ENCODE measurements at regions not wholly inside any gene's neighbourhood (a gene's known extent, or its start where the extent isn't known, plus 50 kb on each side); places are given as distances from the start of the nearest gene placed in this dataset.

- no peak for DNase-seq (ENCODE audit: low read depth in 3 of 3, low spot score in 1 of 3)
Observed at GRCh38 chr5:50963971-50964745, 297.7 kb downstream of the PARP8 start.

GRCh38 chr5:50964746-50965653 is 298.6 kb downstream of the PARP8 start:
- DNase-seq (ENCODE audit: low read depth in 3 of 3, low spot score in 1 of 3), result no peak

GRCh38 chr5:50965654-50966375 is 299.4 kb downstream of the PARP8 start:
- DNase-seq (ENCODE audit: low read depth in 3 of 3, low spot score in 1 of 3), result no peak

DNA sequence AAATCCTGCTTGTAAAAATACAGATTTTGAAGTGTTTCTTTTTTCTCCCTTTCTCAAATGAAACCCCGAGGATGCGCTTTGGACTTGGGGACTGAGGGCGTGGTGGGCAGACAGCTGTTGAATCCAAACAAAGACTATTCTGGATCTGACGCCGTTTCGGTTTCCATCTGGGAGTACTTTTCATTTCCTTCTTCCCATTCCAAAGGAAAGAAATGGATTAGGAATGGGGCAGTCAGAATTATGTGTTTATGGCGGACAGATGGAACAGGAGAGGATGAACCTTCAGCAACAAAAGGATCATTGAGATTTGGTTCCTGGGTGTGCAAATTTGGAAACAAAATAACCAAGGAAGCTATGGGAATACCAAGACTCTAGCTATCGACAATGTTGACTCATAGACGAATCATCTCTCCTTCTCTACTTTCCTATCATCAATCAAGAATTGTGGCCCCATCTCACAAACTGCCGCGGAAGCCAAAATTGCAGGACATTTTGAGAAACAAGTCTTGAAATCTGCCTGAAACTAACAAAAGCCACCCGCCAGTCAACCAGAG is 300.6 kb downstream of the PARP8 start:
- no peak for DNase-seq (ENCODE audit: low read depth in 3 of 3, low spot score in 1 of 3)

GRCh38 chr5:50967563-50968355 is 301.3 kb downstream of the PARP8 start:
- DNase-seq (ENCODE audit: low read depth in 3 of 3, low spot score in 1 of 3), result no peak

DNA sequence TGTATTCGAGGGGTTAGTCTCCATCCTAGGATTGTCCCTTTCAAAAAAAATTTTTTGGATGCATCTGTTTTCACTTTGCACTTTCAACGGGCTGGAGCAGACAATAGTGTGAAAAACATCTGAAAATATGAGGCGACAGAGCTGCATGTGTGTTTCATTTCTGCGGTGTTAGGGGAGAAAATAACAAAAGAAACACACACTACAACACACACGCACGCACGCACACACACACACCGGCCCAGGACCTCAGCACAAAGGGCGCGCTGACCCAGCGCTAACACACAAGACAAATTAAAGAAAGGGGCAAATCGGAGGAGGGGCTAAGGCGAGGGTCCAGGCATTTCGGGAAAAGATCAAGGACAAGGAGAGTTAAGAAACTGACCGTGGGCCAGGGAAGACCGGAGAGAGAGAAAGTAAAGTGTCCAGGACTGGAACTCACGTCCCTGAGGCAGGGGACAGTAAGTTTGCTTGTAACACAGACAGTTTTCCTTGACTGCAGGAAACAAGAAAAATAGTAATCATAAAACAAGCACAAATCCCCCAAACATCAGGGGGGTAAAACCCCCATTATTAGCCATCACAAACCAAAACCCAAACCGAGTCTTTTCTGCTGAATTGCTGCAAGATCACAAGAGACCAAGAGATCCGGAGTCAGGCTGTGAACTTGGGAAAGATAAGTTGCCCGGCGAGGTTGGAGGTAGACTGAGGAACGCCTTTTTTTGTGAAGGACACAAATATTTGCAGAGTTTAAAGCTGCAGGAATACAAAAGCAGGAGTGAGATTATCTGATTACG is 302.1 kb downstream of the PARP8 start:
- DNase-seq (ENCODE audit: low read depth in 3 of 3, low spot score in 1 of 3), result no peak

GRCh38 chr5:50969151-50970031 is 303.0 kb downstream of the PARP8 start:
- no peak for DNase-seq (ENCODE audit: low read depth in 3 of 3, low spot score in 1 of 3)

DNA sequence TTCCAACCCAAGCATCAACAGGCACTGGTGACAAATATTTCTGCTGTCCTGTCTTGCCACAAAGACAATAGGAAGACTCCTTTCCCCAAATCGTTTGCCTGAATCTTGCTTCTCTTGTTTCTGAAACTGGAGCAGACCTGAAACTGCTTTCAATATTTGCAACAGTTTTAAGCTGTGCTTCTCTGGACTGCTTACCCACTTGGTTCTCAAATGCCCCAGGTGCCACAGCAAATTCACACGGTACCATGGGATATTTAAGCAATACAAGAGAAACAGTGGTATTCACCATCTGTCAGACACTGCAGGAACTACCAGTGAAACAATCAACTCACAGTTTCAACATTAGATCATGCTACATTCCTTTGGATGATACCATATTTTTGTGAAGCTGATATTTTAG is 309.4 kb downstream of the PARP8 start:
- DNase-seq (ENCODE audit: low read depth in 3 of 3, low spot score in 1 of 3), result no peak

DNA sequence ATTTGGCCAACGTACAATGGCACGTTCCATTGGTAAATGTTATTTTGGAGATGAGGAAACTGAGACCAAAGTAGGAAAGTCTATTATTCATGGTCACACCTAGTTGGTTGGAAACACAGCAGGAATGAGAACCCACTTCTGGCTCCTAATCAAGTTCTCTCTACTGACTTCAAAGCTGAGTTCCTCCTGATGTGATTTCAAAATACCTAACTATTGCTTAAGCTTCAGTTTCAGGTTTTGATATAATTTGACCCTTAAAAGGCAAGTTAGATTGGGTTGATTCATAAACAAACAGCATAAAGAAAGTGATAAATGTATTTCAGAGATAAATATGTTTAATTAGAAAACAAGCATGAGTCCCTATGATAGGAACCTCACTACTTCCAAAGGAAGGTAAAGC is 312.5 kb downstream of the PARP8 start:
- DNase-seq (ENCODE audit: low read depth in 3 of 3, low spot score in 1 of 3), result no peak

GRCh38 chr5:50984640-50985039 is 318.2 kb downstream of the PARP8 start:
- no peak for DNase-seq (ENCODE audit: low read depth in 3 of 3, low spot score in 1 of 3)

GRCh38 chr5:50990296-50990924 is 324.0 kb downstream of the PARP8 start:
- no peak for DNase-seq (ENCODE audit: low read depth in 3 of 3, low spot score in 1 of 3)

DNA sequence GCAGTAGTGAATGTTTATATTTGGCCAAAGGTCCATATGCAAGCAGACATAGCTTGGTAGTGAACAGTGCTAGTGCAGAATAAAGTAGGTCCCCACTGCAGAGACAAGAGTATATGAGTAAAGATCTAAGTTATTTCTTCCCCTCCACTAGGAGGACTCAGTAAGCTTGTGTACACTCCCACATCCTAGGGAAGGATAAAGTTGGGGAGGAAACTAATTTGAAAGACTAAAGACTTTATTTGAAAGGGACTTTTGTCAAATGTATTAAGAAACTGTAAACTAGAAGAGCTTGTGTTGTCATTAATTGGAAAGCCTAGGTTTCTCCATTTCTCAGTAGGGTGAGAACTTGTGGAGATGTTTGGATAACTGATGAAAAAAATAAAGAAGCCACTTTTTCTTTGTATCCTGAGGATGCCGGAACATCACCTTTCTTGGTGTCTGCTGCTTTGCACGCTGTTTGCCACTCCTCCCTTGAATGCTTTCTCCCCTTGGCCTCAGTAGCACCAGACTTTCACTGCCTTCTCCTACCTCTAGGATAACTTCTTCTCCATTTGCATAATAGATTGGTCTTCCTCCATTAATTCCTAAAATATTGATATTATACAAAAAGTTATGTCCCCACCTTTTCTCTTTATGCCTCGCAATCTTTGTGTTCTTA is 329.0 kb downstream of the PARP8 start:
- no peak for DNase-seq (ENCODE audit: low read depth in 3 of 3, low spot score in 1 of 3)

GRCh38 chr5:51001227-51001923 is 334.9 kb downstream of the PARP8 start:
- DNase-seq (ENCODE audit: low read depth in 3 of 3, low spot score in 1 of 3), result no peak

DNA sequence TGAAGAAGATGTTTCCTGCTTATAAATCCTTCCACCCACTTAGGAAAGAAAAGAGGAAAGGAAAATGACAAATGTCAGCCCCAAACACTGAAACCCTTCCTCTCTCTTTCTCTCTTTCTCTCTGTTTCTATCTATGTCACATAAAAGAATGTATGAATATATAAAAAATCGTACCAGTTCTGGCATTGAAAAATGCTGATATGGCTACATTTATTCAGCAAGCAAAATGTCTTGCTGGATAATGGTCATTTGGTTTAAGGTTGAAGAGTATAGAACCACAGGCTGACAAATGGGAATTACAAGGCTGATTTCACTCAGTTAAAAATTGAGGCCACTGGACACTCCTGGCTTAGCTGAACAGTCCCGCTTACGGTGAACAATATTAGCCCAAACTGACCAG is 335.9 kb downstream of the PARP8 start:
- DNase-seq (ENCODE audit: low read depth in 3 of 3, low spot score in 1 of 3), result no peak

- DNase-seq (ENCODE audit: low read depth in 3 of 3, low spot score in 1 of 3), result no peak
Observed at GRCh38 chr5:51013036-51013435, 346.6 kb downstream of the PARP8 start.

GRCh38 chr5:51018423-51018822 is 352.0 kb downstream of the PARP8 start:
- no peak for DNase-seq (ENCODE audit: low read depth in 3 of 3, low spot score in 1 of 3)

GRCh38 chr5:51024263-51024662 is 357.8 kb downstream of the PARP8 start:
- DNase-seq (ENCODE audit: low read depth in 3 of 3, low spot score in 1 of 3), result no peak
